ENCODE measurements at regions not wholly inside any gene's neighbourhood (a gene's known extent, or its start where the extent isn't known, plus 50 kb on each side); places are given as distances from the start of the nearest gene placed in this dataset.

DNA sequence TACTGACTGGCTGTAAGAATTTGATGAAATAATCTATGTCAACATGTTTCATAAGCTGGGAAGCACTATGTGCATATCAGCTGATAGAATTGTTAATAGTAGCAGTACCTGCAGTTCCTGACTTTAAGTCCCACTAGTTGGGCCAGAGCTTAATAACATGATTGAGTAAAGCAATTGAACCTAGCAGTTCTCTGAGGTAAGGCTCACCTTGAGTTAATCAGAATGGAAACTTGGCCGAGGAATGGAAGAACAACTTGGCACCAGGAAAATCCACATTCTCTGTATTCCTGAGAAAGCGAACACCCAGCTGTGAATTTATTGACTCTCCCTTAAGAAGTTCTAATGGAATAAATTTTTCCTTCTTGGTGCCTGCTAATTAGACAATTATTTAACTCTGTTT is 262.6 kb downstream of the IGSF11 start:
- TF ChIP-seq CTCF (conservative IDR thresholded peaks at IDR 0.05) (no peak), EZH2 (IDR thresholded peaks at IDR 0.05; ENCODE audit: low read depth) (no peak)

All from PC-9 (cell line).